Tibial nerve (tissue), 3 donors: ENCODE measurements at regions not wholly inside any gene's neighbourhood (a gene's known extent, or its start where the extent isn't known, plus 50 kb on each side); places are given as distances from the start of the nearest gene placed in this dataset.

ENCODE experiments used
- CTCF ChIP-seq, 5 experiments: fragments of 200-600 bp in 3 of 5; fragments of 450-650 bp in 2 of 5; sonication (generic) in 3 of 5; IDR thresholded peaks; one replicate each; pipeline ENCODE4 v1.5.1; 2016 to 2019; ENCODE audit warnings: antibody characterized with exemption in 5 of 5, mild to moderate bottlenecking in 3 of 5, moderate library complexity in 2 of 5
- POLR2A ChIP-seq, 2 donors: fragments of 450-650 bp; IDR thresholded peaks; one replicate each; pipeline ENCODE4 v1.6.1; 2017; ENCODE audit warnings: antibody characterized with exemption in 2 of 2, mild to moderate bottlenecking in 2 of 2, moderate library complexity in 2 of 2

GRCh38 chr15:95371664-95372063 lies 958.8 kb upstream of the NR2F2 start:
- TF ChIP-seq CTCF (IDR thresholded peaks at IDR 0.05) (no peak), POLR2A (IDR thresholded peaks at IDR 0.05) (no peak)
